HepG2 (cell line): ENCODE measurements at regions not wholly inside any gene's neighbourhood (a gene's known extent, or its start where the extent isn't known, plus 50 kb on each side); places are given as distances from the start of the nearest gene placed in this dataset.

Experiments
- BHLHE40 ChIP-seq: IDR thresholded peaks from 2 replicates; pipeline ENCODE4 v1.6.1; 2011; ENCODE audit warnings: low read length, improper control_type of control experiment
- CBFB ChIP-seq: sonication (generic); formaldehyde crosslinking; IDR thresholded peaks from 2 replicates; pipeline ENCODE4 v1.4.0; 2020; ENCODE audit warnings: missing genetic modification reagents
- RNF2 ChIP-seq: fragments of 450-650 bp; conservative IDR thresholded peaks from 2 replicates; pipeline ENCODE4 v1.6.1; 2016; ENCODE audit warnings: low read depth
- TF ChIP-seq, protein P1 (sequence below): sonication (generic); formaldehyde crosslinking; IDR thresholded peaks from 2 replicates; pipeline ENCODE4 v1.4.0; 2020; ENCODE audit warnings: mild to moderate bottlenecking, missing genetic modification reagents
- TF ChIP-seq, protein P2 (sequence below): sonication (generic); formaldehyde crosslinking; IDR thresholded peaks from 2 replicates; pipeline ENCODE4 v1.5.0; 2020; ENCODE audit warnings: mild to moderate bottlenecking, missing genetic modification reagents, borderline replicate concordance
- TF ChIP-seq, protein P3 (sequence below): sonication (generic); formaldehyde crosslinking; IDR thresholded peaks from 2 replicates; pipeline ENCODE4 v1.4.0; 2020; ENCODE audit warnings: missing genetic modification reagents, borderline replicate concordance
- TF ChIP-seq, protein P4 (sequence below): sonication (generic); formaldehyde crosslinking; IDR thresholded peaks from 2 replicates; pipeline ENCODE4 v1.5.1; 2020; ENCODE audit warnings: mild to moderate bottlenecking, missing genetic modification reagents, borderline replicate concordance

DNA sequence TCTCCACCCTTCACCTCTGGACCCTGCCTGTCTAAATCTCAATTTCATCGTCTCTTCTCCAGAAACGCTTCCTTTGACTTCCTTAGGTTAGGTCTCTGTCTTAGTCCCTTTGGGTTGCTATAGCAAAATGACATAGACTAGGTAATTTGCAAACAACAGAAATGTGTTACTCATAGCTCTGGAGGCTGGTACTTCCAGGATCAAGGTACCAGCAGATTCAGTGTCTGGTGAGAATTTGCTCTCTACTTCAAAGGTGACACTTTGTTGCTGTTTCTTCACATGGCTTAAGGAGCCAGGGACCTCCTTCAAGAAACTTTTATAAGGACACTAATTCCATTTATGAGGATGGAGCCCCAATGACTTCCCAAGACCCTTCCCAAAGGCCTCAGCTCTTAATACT, 145.1 kb upstream of the IMPG1 start (continued):
- TF ChIP-seq, protein P1, sequence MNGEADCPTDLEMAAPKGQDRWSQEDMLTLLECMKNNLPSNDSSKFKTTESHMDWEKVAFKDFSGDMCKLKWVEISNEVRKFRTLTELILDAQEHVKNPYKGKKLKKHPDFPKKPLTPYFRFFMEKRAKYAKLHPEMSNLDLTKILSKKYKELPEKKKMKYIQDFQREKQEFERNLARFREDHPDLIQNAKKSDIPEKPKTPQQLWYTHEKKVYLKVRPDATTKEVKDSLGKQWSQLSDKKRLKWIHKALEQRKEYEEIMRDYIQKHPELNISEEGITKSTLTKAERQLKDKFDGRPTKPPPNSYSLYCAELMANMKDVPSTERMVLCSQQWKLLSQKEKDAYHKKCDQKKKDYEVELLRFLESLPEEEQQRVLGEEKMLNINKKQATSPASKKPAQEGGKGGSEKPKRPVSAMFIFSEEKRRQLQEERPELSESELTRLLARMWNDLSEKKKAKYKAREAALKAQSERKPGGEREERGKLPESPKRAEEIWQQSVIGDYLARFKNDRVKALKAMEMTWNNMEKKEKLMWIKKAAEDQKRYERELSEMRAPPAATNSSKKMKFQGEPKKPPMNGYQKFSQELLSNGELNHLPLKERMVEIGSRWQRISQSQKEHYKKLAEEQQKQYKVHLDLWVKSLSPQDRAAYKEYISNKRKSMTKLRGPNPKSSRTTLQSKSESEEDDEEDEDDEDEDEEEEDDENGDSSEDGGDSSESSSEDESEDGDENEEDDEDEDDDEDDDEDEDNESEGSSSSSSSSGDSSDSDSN (CRISPR knock-in tag), result no peak
- TF ChIP-seq, protein P2, sequence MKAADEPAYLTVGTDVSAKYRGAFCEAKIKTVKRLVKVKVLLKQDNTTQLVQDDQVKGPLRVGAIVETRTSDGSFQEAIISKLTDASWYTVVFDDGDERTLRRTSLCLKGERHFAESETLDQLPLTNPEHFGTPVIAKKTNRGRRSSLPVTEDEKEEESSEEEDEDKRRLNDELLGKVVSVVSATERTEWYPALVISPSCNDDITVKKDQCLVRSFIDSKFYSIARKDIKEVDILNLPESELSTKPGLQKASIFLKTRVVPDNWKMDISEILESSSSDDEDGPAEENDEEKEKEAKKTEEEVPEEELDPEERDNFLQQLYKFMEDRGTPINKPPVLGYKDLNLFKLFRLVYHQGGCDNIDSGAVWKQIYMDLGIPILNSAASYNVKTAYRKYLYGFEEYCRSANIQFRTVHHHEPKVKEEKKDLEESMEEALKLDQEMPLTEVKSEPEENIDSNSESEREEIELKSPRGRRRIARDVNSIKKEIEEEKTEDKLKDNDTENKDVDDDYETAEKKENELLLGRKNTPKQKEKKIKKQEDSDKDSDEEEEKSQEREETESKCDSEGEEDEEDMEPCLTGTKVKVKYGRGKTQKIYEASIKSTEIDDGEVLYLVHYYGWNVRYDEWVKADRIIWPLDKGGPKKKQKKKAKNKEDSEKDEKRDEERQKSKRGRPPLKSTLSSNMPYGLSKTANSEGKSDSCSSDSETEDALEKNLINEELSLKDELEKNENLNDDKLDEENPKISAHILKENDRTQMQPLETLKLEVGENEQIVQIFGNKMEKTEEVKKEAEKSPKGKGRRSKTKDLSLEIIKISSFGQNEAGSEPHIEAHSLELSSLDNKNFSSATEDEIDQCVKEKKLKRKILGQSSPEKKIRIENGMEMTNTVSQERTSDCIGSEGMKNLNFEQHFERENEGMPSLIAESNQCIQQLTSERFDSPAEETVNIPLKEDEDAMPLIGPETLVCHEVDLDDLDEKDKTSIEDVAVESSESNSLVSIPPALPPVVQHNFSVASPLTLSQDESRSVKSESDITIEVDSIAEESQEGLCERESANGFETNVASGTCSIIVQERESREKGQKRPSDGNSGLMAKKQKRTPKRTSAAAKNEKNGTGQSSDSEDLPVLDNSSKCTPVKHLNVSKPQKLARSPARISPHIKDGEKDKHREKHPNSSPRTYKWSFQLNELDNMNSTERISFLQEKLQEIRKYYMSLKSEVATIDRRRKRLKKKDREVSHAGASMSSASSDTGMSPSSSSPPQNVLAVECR (CRISPR knock-in tag), result no peak
- TF ChIP-seq CBFB (CRISPR knock-in tag), result no peak
- TF ChIP-seq BHLHE40, result no peak
- TF ChIP-seq RNF2, result no peak
- TF ChIP-seq, protein P3, sequence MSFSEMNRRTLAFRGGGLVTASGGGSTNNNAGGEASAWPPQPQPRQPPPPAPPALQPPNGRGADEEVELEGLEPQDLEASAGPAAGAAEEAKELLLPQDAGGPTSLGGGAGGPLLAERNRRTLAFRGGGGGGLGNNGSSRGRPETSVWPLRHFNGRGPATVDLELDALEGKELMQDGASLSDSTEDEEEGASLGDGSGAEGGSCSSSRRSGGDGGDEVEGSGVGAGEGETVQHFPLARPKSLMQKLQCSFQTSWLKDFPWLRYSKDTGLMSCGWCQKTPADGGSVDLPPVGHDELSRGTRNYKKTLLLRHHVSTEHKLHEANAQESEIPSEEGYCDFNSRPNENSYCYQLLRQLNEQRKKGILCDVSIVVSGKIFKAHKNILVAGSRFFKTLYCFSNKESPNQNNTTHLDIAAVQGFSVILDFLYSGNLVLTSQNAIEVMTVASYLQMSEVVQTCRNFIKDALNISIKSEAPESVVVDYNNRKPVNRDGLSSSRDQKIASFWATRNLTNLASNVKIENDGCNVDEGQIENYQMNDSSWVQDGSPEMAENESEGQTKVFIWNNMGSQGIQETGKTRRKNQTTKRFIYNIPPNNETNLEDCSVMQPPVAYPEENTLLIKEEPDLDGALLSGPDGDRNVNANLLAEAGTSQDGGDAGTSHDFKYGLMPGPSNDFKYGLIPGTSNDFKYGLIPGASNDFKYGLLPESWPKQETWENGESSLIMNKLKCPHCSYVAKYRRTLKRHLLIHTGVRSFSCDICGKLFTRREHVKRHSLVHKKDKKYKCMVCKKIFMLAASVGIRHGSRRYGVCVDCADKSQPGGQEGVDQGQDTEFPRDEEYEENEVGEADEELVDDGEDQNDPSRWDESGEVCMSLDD (CRISPR knock-in tag), result no peak
- TF ChIP-seq, protein P4, sequence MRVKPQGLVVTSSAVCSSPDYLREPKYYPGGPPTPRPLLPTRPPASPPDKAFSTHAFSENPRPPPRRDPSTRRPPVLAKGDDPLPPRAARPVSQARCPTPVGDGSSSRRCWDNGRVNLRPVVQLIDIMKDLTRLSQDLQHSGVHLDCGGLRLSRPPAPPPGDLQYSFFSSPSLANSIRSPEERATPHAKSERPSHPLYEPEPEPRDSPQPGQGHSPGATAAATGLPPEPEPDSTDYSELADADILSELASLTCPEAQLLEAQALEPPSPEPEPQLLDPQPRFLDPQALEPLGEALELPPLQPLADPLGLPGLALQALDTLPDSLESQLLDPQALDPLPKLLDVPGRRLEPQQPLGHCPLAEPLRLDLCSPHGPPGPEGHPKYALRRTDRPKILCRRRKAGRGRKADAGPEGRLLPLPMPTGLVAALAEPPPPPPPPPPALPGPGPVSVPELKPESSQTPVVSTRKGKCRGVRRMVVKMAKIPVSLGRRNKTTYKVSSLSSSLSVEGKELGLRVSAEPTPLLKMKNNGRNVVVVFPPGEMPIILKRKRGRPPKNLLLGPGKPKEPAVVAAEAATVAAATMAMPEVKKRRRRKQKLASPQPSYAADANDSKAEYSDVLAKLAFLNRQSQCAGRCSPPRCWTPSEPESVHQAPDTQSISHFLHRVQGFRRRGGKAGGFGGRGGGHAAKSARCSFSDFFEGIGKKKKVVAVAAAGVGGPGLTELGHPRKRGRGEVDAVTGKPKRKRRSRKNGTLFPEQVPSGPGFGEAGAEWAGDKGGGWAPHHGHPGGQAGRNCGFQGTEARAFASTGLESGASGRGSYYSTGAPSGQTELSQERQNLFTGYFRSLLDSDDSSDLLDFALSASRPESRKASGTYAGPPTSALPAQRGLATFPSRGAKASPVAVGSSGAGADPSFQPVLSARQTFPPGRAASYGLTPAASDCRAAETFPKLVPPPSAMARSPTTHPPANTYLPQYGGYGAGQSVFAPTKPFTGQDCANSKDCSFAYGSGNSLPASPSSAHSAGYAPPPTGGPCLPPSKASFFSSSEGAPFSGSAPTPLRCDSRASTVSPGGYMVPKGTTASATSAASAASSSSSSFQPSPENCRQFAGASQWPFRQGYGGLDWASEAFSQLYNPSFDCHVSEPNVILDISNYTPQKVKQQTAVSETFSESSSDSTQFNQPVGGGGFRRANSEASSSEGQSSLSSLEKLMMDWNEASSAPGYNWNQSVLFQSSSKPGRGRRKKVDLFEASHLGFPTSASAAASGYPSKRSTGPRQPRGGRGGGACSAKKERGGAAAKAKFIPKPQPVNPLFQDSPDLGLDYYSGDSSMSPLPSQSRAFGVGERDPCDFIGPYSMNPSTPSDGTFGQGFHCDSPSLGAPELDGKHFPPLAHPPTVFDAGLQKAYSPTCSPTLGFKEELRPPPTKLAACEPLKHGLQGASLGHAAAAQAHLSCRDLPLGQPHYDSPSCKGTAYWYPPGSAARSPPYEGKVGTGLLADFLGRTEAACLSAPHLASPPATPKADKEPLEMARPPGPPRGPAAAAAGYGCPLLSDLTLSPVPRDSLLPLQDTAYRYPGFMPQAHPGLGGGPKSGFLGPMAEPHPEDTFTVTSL (CRISPR knock-in tag), result no peak
